Mesodermal cell (in vitro differentiated cells): ENCODE measurements at regions not wholly inside any gene's neighbourhood (a gene's known extent, or its start where the extent isn't known, plus 50 kb on each side); places are given as distances from the start of the nearest gene placed in this dataset.

ENCODE experiments used
- H3K27ac ChIP-seq: 2 replicates; pipeline ENCODE4 v1.7.0; 2013; ENCODE audit warnings: mild to moderate bottlenecking, low read depth, low read length, moderate library complexity; ENCODE audit not compliant: severe bottlenecking
- H3K36me3 ChIP-seq: 2 replicates; pipeline ENCODE4 v1.7.1; 2013; ENCODE audit warnings: mild to moderate bottlenecking, low read length, moderate library complexity; ENCODE audit not compliant: control insufficient read depth, insufficient read depth
- H3K4me1 ChIP-seq: one replicate; pipeline ENCODE4 v1.7.1; 2013; ENCODE audit warnings: mild to moderate bottlenecking, low read length; ENCODE audit not compliant: insufficient read depth, control insufficient read depth, poor library complexity, severe bottlenecking
- H3K4me3 ChIP-seq: 2 replicates; pipeline ENCODE4 v1.7.0; 2013; ENCODE audit warnings: low read length, control low read depth, mild to moderate bottlenecking; ENCODE audit not compliant: insufficient read depth, poor library complexity, severe bottlenecking; ENCODE audit errors: extremely low read depth
- H3K9me3 ChIP-seq: 2 replicates; pipeline ENCODE4 v1.7.1; 2013; ENCODE audit warnings: mild to moderate bottlenecking, low read length, moderate library complexity; ENCODE audit not compliant: control insufficient read depth
- WGBS, 2 experiments: methylation state at CpG; one replicate each; pipeline ENCODE4 v1.1.5; 2013; ENCODE audit warnings: missing lambda C conversion rate in 2 of 2; ENCODE audit not compliant: insufficient coverage in 2 of 2; 5-methylcytosine and 5-hydroxymethylcytosine counted together

DNA sequence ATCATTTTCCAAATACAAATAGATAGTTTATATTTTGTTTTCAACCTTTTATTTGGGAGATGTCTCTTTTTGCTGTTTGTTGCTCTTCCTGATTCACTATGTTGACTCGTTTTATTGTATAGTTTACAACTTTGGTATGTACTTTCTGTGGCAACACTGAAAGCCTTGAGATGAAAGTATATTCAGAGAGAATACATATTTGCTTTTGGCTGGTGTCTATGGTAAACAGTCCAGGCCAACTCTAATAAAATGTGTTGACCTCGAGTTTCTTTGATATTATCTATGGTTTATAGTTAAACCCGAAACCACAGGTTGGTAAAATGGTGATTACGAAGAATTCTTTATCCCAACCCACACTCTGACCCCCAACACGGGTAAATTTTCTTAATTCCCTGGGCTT lies 919.6 kb upstream of the MAP3K7 start:
- H3K4me3 ChIP-seq: no peak overlapping the region
- no peaks in the 10 kb centered on the region for H3K9me3 ChIP-seq
- no peaks in the 10 kb centered on the region for H3K36me3 ChIP-seq
- no peak overlapping the region for H3K27ac ChIP-seq
- no CpG with 5 or more reads among the region's 5 CpGs for WGBS, 2 experiments
- no peaks in the 10 kb centered on the region for H3K4me1 ChIP-seq

DNA sequence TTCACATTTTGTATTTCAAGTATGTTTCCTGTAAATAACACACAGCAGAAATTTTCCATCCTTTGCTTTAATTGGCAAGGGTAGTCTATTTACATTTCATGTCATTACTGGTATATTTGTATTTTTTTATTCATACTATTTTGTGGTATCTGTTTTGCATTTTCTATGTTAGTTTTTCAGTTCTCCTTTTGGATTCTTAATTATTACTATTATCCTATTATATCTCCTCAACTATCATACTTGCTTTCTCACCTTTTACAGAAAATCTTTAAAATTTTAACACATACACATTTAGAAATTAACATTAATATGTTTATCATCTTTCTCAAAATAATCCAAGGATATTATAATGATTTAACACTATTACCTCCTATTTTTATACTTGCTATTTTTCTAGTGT lies 918.3 kb upstream of the MAP3K7 start:
- H3K27ac ChIP-seq: no peak overlapping the region
- no peaks in the 10 kb centered on the region for H3K9me3 ChIP-seq
- H3K4me1 ChIP-seq: no peaks in the 10 kb centered on the region
- H3K4me3 ChIP-seq: no peak overlapping the region
- H3K36me3 ChIP-seq: no peaks in the 10 kb centered on the region

DNA sequence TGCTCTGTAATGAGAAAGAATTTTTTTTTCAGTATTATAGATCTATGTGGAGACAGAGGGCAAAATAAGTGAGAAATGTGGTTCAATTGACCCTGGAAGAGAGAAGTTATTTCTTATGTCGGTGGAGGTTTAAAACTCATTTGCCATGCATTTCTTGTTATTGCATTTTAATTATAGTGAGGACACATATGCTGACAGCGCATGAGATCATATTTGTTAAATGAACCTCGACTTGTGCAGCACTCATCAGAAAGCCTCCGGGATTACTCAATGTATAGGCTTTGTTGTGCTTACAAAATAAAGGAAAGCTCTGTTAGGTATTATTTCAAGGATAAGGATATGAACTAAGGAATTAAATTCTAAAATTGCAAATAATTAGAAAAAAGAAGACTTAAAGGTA lies 915.1 kb upstream of the MAP3K7 start:
- WGBS, 2 experiments: 92 to 94% methylated on average over 3 to 4 of the region's 4 CpGs
- no peak overlapping the region for H3K4me3 ChIP-seq
- no peaks in the 10 kb centered on the region for H3K4me1 ChIP-seq
- no peaks in the 10 kb centered on the region for H3K9me3 ChIP-seq
- no peaks in the 10 kb centered on the region for H3K36me3 ChIP-seq
- no peak overlapping the region for H3K27ac ChIP-seq

DNA sequence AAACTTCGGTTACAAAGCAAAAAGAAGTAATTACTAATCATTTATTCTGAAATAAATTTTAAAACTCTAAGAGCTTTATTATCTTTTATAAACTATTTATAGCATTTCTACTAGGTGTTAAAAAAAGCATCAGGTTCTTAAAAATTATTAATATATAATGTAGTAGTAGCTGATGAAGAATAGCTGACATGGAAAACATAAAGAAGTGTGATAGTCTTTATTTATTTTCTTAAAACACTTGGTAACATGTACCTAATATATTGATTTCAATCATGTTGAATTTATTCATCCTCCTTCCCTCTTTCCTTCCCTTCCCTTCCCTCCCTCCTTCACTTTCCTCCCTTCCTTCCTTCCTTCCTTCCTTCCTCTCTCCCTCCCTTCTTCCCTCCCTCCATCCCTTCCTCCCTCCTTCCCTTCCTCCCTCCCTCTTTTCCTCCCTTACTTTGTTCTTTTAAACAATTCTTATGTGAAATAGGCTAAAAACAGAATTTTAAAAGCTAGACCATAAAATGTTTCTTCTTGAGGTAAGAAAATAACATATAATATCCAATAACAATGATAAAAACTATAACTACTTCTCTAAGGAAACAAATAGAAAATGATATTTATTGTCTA lies 913.9 kb upstream of the MAP3K7 start:
- H3K36me3 ChIP-seq: no peaks in the 10 kb centered on the region
- H3K4me3 ChIP-seq: no peak overlapping the region
- no CpG with 5 or more reads among the region's 1 CpG for WGBS, 2 experiments
- no peaks in the 10 kb centered on the region for H3K9me3 ChIP-seq
- H3K27ac ChIP-seq: no peak overlapping the region
- H3K4me1 ChIP-seq: no peaks in the 10 kb centered on the region

DNA sequence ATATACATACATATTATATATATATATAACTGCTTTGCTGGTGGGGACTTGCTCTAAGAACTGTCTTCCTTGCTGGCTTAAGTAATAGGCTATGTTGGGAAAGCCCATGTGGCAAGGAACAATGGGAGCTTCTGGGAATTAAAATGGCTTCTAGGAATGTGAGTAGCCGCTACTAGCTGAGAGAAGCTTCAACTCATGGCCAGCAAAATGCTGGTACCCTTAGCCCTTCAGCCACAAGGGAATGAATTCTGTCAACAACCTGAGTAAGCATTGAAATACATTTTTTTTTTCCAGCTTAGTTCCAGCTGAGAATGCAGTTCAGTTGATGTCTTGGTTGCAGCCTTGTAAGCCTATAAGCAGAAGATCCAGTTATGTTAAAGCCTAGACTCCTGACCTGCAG lies 911.7 kb upstream of the MAP3K7 start:
- Histone ChIP-seq H3K4me1 (no peaks in the 10 kb centered on the region), H3K36me3 (no peaks in the 10 kb centered on the region), H3K27ac (no peak overlapping the region), H3K9me3 (no peaks in the 10 kb centered on the region), H3K4me3 (no peak overlapping the region)
- 83 to 88% methylated on average over 1 of the region's 1 CpG for WGBS, 2 experiments

DNA sequence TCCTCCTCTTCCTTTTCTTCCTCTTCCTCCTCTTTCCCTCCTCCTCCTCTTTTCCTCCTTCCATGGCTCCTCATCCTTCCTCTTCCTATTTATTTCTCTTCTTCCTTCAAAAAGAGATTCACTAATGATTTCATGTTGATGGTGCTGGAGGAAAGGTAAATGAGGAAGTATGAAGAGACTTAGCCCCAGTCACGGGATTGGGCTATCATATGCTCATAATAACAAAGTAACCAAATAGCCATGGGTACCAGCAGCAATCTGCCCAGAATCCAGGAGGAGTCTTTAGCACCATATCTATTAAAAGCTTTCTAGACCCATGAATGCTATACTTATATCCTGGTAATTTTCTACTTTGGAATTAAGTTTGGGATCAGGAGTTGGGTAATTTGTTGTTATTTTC lies 910.9 kb upstream of the MAP3K7 start:
- Histone ChIP-seq H3K27ac (no peak overlapping the region), H3K4me1 (no peaks in the 10 kb centered on the region), H3K36me3 (no peaks in the 10 kb centered on the region), H3K4me3 (no peak overlapping the region), H3K9me3 (no peaks in the 10 kb centered on the region)
- WGBS, 2 experiments: no CpG with 5 or more reads among the region's 1 CpG

DNA sequence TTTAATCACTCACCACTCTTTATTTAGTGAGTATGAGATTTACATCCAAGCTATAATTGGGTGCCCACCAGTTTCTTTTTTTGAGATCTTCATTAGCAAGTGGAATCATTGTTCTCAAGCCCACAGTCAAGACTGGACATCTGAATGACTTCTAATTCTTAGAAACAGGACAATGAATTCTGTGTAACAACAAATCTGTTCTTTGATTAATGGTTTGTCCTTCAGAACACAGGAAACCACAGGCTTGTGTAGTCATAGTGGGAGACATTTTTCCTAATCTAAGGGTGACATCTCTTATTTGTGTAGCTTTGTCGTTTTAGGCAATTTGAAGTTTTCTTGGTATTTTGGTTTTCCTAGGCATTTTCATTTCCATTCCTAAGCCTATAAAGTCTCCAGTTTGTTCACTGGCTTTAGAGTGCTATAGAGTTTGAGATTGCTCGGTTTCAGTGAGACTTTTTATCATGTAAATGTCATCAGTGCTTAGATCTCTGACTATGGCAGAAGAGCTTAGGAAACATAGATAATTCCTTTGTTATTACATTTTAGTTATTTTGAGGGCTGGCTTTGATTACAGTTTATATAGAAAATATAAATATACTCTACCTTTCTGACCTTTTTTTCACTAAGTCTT lies 903.9 kb upstream of the MAP3K7 start:
- no CpG with 5 or more reads among the region's 2 CpGs for WGBS, 2 experiments
- H3K4me3 ChIP-seq: no peak overlapping the region
- no peaks in the 10 kb centered on the region for H3K4me1 ChIP-seq
- no peaks in the 10 kb centered on the region for H3K36me3 ChIP-seq
- no peaks in the 10 kb centered on the region for H3K9me3 ChIP-seq
- no peak overlapping the region for H3K27ac ChIP-seq

DNA sequence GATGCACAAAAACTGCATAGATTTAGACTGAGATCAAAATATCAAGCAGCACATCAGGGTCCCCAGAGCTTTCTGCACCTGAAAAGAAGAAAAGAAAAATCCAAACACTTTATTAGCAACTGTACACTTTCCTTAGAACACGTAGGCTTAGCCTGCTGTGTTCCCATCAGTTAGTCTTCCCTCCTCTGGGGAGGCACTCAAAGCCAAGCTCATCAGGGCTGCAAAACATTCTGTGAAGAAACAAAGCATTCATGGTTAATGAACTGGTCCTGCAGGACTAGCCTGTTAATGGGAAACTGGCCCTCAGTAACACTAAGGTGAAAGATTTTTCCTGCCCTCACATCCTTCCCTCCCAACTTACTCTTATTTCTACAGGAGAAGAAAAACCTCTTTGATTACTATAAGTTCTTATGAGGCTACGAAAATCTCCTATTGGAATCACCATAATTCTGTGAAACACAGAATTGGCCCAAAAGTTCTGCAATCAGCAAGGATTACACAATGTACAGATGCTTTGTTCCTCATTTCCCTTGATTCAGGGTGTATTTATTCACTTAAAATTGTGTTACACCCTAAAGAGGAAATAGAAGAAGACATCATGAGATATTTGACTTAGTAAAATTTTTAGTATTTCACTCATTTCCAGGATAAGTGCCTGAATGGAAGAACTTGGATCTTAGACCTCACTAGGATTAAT lies 901.0 kb upstream of the MAP3K7 start:
- H3K27ac ChIP-seq: no peak overlapping the region
- no peaks in the 10 kb centered on the region for H3K9me3 ChIP-seq
- H3K4me1 ChIP-seq: no peaks in the 10 kb centered on the region
- WGBS, 2 experiments: 40 to 66% methylated on average over 1 to 2 of the region's 2 CpGs
- H3K36me3 ChIP-seq: no peaks in the 10 kb centered on the region
- H3K4me3 ChIP-seq: no peak overlapping the region

DNA sequence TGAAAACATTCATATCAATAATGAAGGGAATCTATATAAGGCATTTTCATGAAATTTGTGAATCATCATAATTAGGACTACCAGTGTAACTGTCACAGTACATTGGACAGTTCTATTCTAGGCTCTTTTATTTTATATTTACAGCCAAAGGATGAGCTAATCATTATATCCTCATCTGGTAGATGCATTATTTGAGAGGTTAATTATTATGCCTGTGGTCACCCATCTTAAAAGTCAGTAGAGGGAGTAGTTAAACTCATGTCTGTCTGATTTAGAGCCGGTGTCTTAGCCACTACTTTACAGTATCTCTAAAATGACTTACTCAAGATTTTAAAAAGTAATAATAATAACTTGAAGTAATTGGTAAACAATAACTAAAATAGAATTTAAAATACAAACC lies 899.3 kb upstream of the MAP3K7 start:
- no peaks in the 10 kb centered on the region for H3K36me3 ChIP-seq
- WGBS, 2 experiments: no CpG with 5 or more reads among the region's 1 CpG
- peaks cover 6% of the 10 kb centered on the region for H3K4me1 ChIP-seq
- H3K9me3 ChIP-seq: no peaks in the 10 kb centered on the region
- no peak overlapping the region for H3K27ac ChIP-seq
- no peak overlapping the region for H3K4me3 ChIP-seq

DNA sequence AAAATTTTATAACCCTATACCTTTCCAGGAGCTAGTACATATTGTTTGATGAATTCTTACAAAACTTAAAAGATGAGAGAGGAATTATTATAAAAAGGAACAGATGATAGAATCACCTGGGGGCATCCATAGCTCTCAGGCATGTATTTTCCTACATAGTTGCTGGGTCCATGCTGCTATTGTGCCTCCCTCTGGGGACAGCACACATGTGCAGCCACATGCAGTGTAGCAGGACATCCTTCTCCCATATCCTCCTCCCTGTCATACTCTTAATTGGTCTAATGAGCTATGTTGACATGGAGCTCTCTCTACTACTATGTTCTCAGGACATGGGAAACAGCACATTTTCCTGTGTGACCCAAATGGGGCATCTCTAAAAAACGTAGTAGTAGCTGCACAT lies 898.2 kb upstream of the MAP3K7 start:
- no peak overlapping the region for H3K27ac ChIP-seq
- 63% methylated on average over 1 of the region's 1 CpG; no CpG with 5 or more reads in 1 of the 2 experiments for WGBS, 2 experiments
- H3K9me3 ChIP-seq: no peaks in the 10 kb centered on the region
- H3K4me1 ChIP-seq: peaks cover 6% of the 10 kb centered on the region
- no peaks in the 10 kb centered on the region for H3K36me3 ChIP-seq
- no peak overlapping the region for H3K4me3 ChIP-seq

DNA sequence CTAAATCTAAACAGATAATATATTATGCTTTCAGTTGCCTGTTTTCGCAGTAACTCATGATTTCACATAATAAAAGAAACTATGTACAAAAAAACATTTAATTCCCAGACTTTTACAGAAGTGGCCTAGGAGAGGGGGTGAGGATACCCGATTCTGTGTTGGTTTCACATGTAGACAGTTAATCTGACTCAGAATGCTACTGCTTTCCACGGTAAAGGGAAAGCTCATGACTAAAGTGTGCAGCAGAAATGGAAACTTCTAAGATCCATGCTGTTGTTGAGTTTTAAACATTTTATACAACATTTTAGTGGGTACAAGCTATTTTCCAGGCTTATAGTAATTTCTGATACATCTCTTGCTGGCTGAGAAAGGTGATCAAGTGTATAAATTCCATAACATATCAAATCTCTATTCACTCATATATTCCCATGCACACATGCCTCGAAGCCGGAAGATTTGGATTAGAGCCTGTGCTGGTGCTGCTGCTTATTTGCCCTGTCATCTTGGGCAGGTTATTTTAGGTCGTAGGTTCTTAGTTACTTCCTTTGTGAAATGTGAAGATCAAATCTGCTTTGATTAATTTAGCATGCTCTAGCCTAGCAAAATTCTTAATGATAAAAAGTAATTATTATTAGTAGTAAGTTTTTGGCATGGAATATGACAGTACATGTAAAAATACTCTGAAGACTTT lies 896.7 kb upstream of the MAP3K7 start:
- H3K36me3 ChIP-seq: no peaks in the 10 kb centered on the region
- H3K4me3 ChIP-seq: no peak overlapping the region
- WGBS, 2 experiments: 96 to 100% methylated on average over 2 to 4 of the region's 6 CpGs
- H3K4me1 ChIP-seq: peaks cover 6% of the 10 kb centered on the region
- H3K27ac ChIP-seq: no peak overlapping the region
- H3K9me3 ChIP-seq: no peaks in the 10 kb centered on the region
